ENCODE measurements at regions not wholly inside any gene's neighbourhood (a gene's known extent, or its start where the extent isn't known, plus 50 kb on each side); places are given as distances from the start of the nearest gene placed in this dataset.
"Not testable (repeated sequence)": the region's sequence is repeated elsewhere in the genome, so short reads cannot be mapped to it uniquely, and the experiment has no call there.

DNA sequence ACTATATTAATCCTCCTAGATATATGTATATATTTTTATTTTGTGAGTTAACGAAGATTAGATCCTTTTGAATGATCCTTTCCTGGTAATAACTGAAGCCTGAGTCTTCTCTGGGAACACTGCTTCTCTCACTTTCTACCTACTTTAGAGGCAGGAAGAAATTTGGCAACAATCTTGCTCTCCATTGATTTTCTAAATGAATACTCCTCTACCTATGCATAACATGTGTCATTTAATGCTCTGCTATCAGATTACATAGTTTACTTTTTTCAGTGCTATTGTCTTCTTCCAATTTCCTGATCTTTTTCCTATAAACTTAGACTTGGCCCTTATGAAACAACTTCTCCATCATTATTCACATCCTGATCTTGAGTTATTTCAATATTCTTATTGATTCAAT, 60.4 kb upstream of the PDHA2 start:
- Histone ChIP-seq H3K27ac (replicated peaks) (no peak overlapping the region), H3K4me3 (replicated peaks; ENCODE audit: insufficient read depth, low read length) (no peak overlapping the region), H3K27me3 (ENCODE audit: insufficient read depth, poor library complexity, severe bottlenecking) (no peaks in the 10 kb centered on the region)
- no peak for DNase-seq (ENCODE audit: low read depth in 1 of 2, low spot score in 1 of 2)
- TF ChIP-seq, protein P1, sequence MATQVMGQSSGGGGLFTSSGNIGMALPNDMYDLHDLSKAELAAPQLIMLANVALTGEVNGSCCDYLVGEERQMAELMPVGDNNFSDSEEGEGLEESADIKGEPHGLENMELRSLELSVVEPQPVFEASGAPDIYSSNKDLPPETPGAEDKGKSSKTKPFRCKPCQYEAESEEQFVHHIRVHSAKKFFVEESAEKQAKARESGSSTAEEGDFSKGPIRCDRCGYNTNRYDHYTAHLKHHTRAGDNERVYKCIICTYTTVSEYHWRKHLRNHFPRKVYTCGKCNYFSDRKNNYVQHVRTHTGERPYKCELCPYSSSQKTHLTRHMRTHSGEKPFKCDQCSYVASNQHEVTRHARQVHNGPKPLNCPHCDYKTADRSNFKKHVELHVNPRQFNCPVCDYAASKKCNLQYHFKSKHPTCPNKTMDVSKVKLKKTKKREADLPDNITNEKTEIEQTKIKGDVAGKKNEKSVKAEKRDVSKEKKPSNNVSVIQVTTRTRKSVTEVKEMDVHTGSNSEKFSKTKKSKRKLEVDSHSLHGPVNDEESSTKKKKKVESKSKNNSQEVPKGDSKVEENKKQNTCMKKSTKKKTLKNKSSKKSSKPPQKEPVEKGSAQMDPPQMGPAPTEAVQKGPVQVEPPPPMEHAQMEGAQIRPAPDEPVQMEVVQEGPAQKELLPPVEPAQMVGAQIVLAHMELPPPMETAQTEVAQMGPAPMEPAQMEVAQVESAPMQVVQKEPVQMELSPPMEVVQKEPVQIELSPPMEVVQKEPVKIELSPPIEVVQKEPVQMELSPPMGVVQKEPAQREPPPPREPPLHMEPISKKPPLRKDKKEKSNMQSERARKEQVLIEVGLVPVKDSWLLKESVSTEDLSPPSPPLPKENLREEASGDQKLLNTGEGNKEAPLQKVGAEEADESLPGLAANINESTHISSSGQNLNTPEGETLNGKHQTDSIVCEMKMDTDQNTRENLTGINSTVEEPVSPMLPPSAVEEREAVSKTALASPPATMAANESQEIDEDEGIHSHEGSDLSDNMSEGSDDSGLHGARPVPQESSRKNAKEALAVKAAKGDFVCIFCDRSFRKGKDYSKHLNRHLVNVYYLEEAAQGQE (IDR thresholded peaks at IDR 0.05; ENCODE audit: insufficient replicate concordance, low read depth), result no peak
- TF ChIP-seq SPI1 (IDR thresholded peaks at IDR 0.05; ENCODE audit: borderline replicate concordance, low read depth) (no peak), POLR2AphosphoS5 (IDR thresholded peaks at IDR 0.05; ENCODE audit: low read depth) (no peak), GABPA (IDR thresholded peaks at IDR 0.05; ENCODE audit: low read depth) (no peak)
- TF ChIP-seq, protein P2, sequence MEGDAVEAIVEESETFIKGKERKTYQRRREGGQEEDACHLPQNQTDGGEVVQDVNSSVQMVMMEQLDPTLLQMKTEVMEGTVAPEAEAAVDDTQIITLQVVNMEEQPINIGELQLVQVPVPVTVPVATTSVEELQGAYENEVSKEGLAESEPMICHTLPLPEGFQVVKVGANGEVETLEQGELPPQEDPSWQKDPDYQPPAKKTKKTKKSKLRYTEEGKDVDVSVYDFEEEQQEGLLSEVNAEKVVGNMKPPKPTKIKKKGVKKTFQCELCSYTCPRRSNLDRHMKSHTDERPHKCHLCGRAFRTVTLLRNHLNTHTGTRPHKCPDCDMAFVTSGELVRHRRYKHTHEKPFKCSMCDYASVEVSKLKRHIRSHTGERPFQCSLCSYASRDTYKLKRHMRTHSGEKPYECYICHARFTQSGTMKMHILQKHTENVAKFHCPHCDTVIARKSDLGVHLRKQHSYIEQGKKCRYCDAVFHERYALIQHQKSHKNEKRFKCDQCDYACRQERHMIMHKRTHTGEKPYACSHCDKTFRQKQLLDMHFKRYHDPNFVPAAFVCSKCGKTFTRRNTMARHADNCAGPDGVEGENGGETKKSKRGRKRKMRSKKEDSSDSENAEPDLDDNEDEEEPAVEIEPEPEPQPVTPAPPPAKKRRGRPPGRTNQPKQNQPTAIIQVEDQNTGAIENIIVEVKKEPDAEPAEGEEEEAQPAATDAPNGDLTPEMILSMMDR (IDR thresholded peaks at IDR 0.05; ENCODE audit: insufficient read depth, low read length), result no peak

DNA sequence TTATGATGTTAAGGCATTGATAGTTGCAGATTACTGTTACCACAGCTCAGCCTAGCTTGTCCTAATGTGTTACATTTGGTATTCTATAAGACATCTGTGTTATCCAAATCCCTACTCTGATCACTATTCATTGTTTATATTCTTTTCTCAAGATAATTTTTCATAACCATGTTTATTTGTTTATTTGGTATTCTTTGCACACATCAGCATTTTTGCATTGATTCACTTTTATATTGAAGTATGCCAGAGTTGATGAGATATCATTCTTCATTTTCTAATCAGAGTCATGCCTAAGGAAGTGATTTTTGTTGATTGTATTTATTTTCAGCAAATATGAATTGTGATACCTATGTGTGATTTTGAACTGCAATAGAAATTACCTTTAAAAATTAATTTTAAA, 61.2 kb upstream of the PDHA2 start:
- DNase-seq (ENCODE audit: low read depth in 1 of 2, low spot score in 1 of 2), result no peak
- TF ChIP-seq GABPA (IDR thresholded peaks at IDR 0.05; ENCODE audit: low read depth) (no peak), SPI1 (IDR thresholded peaks at IDR 0.05; ENCODE audit: borderline replicate concordance, low read depth) (no peak), POLR2AphosphoS5 (IDR thresholded peaks at IDR 0.05; ENCODE audit: low read depth) (no peak)
- TF ChIP-seq, protein P2 (IDR thresholded peaks at IDR 0.05; ENCODE audit: insufficient read depth, low read length), result no peak
- TF ChIP-seq, protein P1 (IDR thresholded peaks at IDR 0.05; ENCODE audit: insufficient replicate concordance, low read depth), result no peak

DNA sequence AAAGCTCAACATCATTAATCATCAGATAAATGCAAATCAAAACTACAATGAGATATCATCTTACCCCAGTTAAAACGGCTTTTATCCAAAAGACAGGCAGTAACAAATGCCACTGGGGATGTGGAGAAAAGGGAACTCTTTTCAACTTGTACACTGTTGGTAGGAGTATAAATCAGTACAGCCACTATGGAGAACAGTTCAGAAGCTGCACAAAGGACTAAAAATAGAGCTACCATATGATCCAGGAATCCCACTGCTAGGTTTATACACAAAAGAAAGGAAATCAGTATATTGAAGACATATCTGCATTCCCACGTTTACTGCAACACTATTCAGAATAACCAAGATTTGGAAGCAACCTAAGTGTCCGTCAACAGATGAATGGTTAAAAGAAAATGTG, 69.3 kb upstream of the PDHA2 start:
- H3K4me3 ChIP-seq (replicated peaks; ENCODE audit: insufficient read depth, low read length); DNase-seq (ENCODE audit: low read depth in 1 of 2, low spot score in 1 of 2); H3K27me3 ChIP-seq (ENCODE audit: insufficient read depth, poor library complexity, severe bottlenecking); H3K27ac ChIP-seq (replicated peaks): not testable (repeated sequence)

More for the DNA sequence above, 61.2 kb upstream of the PDHA2 start:
- no peak overlapping the region for H3K4me3 ChIP-seq (replicated peaks; ENCODE audit: insufficient read depth, low read length)
- no peaks in the 10 kb centered on the region for H3K27me3 ChIP-seq (ENCODE audit: insufficient read depth, poor library complexity, severe bottlenecking)
- H3K27ac ChIP-seq (replicated peaks), result no peak overlapping the region

DNA sequence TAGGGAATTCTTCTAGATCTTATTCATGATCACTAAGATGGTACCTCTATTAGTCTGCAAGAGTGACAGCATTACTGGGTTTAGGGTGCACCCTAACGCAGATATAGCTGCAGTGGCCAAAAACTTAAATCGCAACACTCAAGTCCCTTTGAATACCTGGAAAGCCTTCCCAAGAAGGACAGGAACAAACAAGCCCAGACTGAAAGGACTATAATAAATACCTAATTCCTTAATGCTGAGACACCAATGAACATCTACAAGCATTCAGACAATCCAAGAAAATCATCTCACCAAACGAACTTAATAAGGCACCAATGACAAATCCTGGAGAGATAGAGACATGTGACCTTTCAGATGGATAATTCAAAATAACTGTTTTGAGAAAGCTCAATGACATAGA, 74.9 kb upstream of the PDHA2 start:
- no peak for DNase-seq (ENCODE audit: low read depth in 1 of 2, low spot score in 1 of 2)
- no peak overlapping the region for H3K27ac ChIP-seq (replicated peaks)
- TF ChIP-seq, protein P2 (IDR thresholded peaks at IDR 0.05; ENCODE audit: insufficient read depth, low read length), result no peak
- no peak for TF ChIP-seq GABPA (IDR thresholded peaks at IDR 0.05; ENCODE audit: low read depth)
- TF ChIP-seq, protein P1 (IDR thresholded peaks at IDR 0.05; ENCODE audit: insufficient replicate concordance, low read depth), result no peak
- TF ChIP-seq SPI1 (IDR thresholded peaks at IDR 0.05; ENCODE audit: borderline replicate concordance, low read depth), result no peak
- TF ChIP-seq POLR2AphosphoS5 (IDR thresholded peaks at IDR 0.05; ENCODE audit: low read depth), result no peak

More for the DNA sequence above, 74.9 kb upstream of the PDHA2 start:
- no peak overlapping the region for H3K4me3 ChIP-seq (replicated peaks; ENCODE audit: insufficient read depth, low read length)
- H3K27me3 ChIP-seq (ENCODE audit: insufficient read depth, poor library complexity, severe bottlenecking), result no peaks in the 10 kb centered on the region

All from HL-60 (cell line).